Endothelial cell of umbilical vein (primary cell): ENCODE measurements at regions not wholly inside any gene's neighbourhood (a gene's known extent, or its start where the extent isn't known, plus 50 kb on each side); places are given as distances from the start of the nearest gene placed in this dataset.

ENCODE experiments used
- BruUV-seq: library from RNA; stranded (reverse); fragments of 400-500 nt; replicated peaks from 2 replicates; lab custom pipeline; 2021; lab: Mats Ljungman, UMichigan
- CTCF ChIA-PET: fragments of 300-600, 350-600 bp; sonication (Branson Sonifier 250); formaldehyde crosslinking; loops from one replicate; lab custom pipeline; 2021; ENCODE audit warnings: antibody characterized with exemption, inconsistent platforms; lab: Charles Lee
- POLR2A ChIA-PET: fragments of 300-600, 350-600 bp; sonication (Branson Sonifier 250); formaldehyde crosslinking; loops from one replicate; lab custom pipeline; 2021; ENCODE audit warnings: antibody characterized with exemption, inconsistent platforms; lab: Charles Lee
- DNase-seq: peaks from one replicate; pipeline ENCODE4 v3.0.0-alpha.2; 2011; ENCODE audit warnings: low read depth, low spot score
- FAIRE-seq: peaks from 2 replicates; lab custom pipeline; 2011; peaks lifted over from hg19 to GRCh38; lab: Jason Lieb, UNC
- H2AFZ ChIP-seq: 2 replicates; pipeline ENCODE4 v1.6.0; 2012; ENCODE audit warnings: low read depth, low read length, control low read depth, inconsistent platforms
- H3K27ac ChIP-seq: 2 replicates; pipeline ENCODE4 v1.5.1; 2011; ENCODE audit warnings: low read depth, mild to moderate bottlenecking, control low read depth, low read length, moderate library complexity; ENCODE audit not compliant: insufficient read depth
- H3K27me3 ChIP-seq, 2 experiments: 2 replicates each; pipeline versions ENCODE4 v1.6.0 to v1.6.1; 2011; ENCODE audit warnings: low read length in 2 of 2, mixed read lengths in 1 of 2; ENCODE audit not compliant: control insufficient read depth in 2 of 2, insufficient read depth in 2 of 2
- H3K36me3 ChIP-seq, 2 experiments: 2 replicates in 1 of 2; 3 replicates in 1 of 2; pipeline ENCODE4 v1.5.1; 2011; ENCODE audit warnings: low read length in 2 of 2, mild to moderate bottlenecking in 1 of 2, moderate library complexity in 1 of 2; ENCODE audit not compliant: control insufficient read depth in 2 of 2, insufficient read depth in 2 of 2; ENCODE audit errors: extremely low read depth in 1 of 2
- H3K4me1 ChIP-seq: 3 replicates; pipeline ENCODE4 v1.5.1; 2011; ENCODE audit warnings: mild to moderate bottlenecking, low read length; ENCODE audit not compliant: control insufficient read depth, insufficient read depth; ENCODE audit errors: extremely low read depth
- H3K4me2 ChIP-seq: 2 replicates; pipeline ENCODE4 v1.6.1; 2011; ENCODE audit warnings: low read length, control low read depth, mixed read lengths; ENCODE audit not compliant: insufficient read depth
- H3K4me3 ChIP-seq, 3 experiments: fragments of 200-600 bp in 1 of 3; sonication (generic), shearing (Covaris generic) in 1 of 3; replicated peaks in 1 of 3; 2 replicates each; pipeline ENCODE4 v1.5.1; 2011 to 2016; ENCODE audit warnings: control low read depth in 3 of 3, low read length in 3 of 3, mild to moderate bottlenecking in 2 of 3, inconsistent platforms in 1 of 3, low read depth in 1 of 3, moderate library complexity in 1 of 3; ENCODE audit not compliant: insufficient read depth in 1 of 3
- H3K79me2 ChIP-seq: 2 replicates; pipeline ENCODE4 v1.6.0; 2012; ENCODE audit warnings: low read length, inconsistent platforms; ENCODE audit not compliant: control insufficient read depth, insufficient read depth
- H3K9ac ChIP-seq: replicated peaks from 2 replicates; pipeline ENCODE3; 2011; ENCODE audit warnings: low read length, control low read depth; ENCODE audit not compliant: insufficient read depth; ENCODE audit errors: extremely low read depth
- H3K9me1 ChIP-seq: replicated peaks from 3 replicates; pipeline ENCODE4 v1.6.0; 2011; ENCODE audit warnings: mild to moderate bottlenecking, low read length; ENCODE audit not compliant: control insufficient read depth, insufficient read depth; ENCODE audit errors: extremely low read depth
- H3K9me3 ChIP-seq: replicated peaks from 2 replicates; pipeline ENCODE4 v1.5.1; 2012; ENCODE audit warnings: low read length, inconsistent platforms; ENCODE audit not compliant: control insufficient read depth, insufficient read depth
- H4K20me1 ChIP-seq: replicated peaks from 2 replicates; pipeline ENCODE3; 2011; ENCODE audit warnings: mild to moderate bottlenecking, low read length; ENCODE audit not compliant: control insufficient read depth, insufficient read depth; ENCODE audit errors: extremely low read depth
- FOS ChIP-seq: IDR thresholded peaks from 2 replicates; pipeline ENCODE4 v1.6.1; 2011; ENCODE audit warnings: mild to moderate bottlenecking, low read length, moderate library complexity, borderline replicate concordance; ENCODE audit not compliant: insufficient read depth
- GATA2 ChIP-seq: IDR thresholded peaks from 2 replicates; pipeline ENCODE4 v1.7.0; 2011; ENCODE audit warnings: low read depth, mild to moderate bottlenecking, moderate library complexity, mixed read lengths, low read length; ENCODE audit not compliant: insufficient read length, insufficient read depth
- JUN ChIP-seq: IDR thresholded peaks from 2 replicates; pipeline ENCODE4 v1.6.1; 2011; ENCODE audit warnings: borderline replicate concordance, low read depth; ENCODE audit not compliant: insufficient read length, insufficient read depth
- MYC ChIP-seq: IDR thresholded peaks from one replicate; pipeline ENCODE4 v1.6.1; 2011; ENCODE audit warnings: mild to moderate bottlenecking, low read depth, low read length
- POLR2A ChIP-seq: IDR thresholded peaks from 2 replicates; pipeline ENCODE4 v1.6.1; 2012; ENCODE audit warnings: low read depth, mild to moderate bottlenecking, control low read depth, low read length
- POLR2AphosphoS5 ChIP-seq: IDR thresholded peaks from 2 replicates; pipeline ENCODE4 v1.6.1; 2012; ENCODE audit warnings: low read depth, mild to moderate bottlenecking, control low read depth, low read length, moderate library complexity; ENCODE audit not compliant: insufficient read depth
- dilution Hi-C: fragments of 300-500 bp; cut with MboI; formaldehyde crosslinking; loops from one replicate; pipeline ENCODE4 v1.15.0; 2019; ENCODE audit warnings: low sequenced_read_pairs; ENCODE audit not compliant: extremely low pct_ligation_motif_present
- intact Hi-C: fragments of 100-400 bp; cut with micrococcal nuclease; formaldehyde crosslinking; loops from one replicate; pipeline ENCODE4 v1.10.0; 2022
- TF ChIP-seq, protein P1 (sequence below): IDR thresholded peaks from 2 replicates; pipeline ENCODE4 v1.6.1; 2011; ENCODE audit not compliant: insufficient read depth, insufficient read length
- TF ChIP-seq, protein P2 (sequence below), 2 donors: IDR thresholded peaks; 1 replicate in 1 of 2; 2 replicates in 1 of 2; pipeline ENCODE4 v1.5.1; 2011; ENCODE audit warnings: low read length in 2 of 2, mild to moderate bottlenecking in 2 of 2, moderate library complexity in 2 of 2, control low read depth in 1 of 2, inconsistent platforms in 1 of 2, low read depth in 1 of 2; ENCODE audit not compliant: insufficient read depth in 1 of 2; ENCODE audit errors: extremely low read depth in 1 of 2

DNA sequence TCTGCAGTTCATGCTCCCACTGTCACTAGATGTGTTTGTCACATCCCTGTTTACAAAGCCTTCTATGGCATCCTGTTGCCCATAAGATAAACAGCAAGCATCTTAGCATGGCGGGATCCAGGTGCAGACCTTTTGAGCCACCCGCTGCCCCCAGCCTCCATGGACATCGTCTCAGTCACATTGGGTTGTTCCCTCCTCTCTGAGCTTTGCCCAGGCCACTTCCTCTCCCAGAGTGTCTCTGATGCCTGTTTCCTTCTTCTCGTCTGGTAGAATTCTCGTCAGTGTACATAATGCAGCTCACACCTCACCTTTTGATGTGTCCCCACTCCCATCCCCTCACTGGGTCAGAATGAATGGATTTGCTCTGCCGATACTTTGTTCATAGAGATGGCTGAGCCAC, 239.0 kb upstream of the APCDD1 start:
- H3K9ac ChIP-seq: no peak overlapping the region
- no peaks in the 10 kb centered on the region for H3K4me1 ChIP-seq
- ChIA-PET CTCF (no interaction called here), POLR2A (no interaction called here)
- H3K79me2 ChIP-seq: no peaks in the 10 kb centered on the region
- H3K27me3 ChIP-seq: peaks cover 0 to 15% of the 10 kb centered on the region in 2 experiments
- TF ChIP-seq JUN: no peak
- TF ChIP-seq POLR2AphosphoS5: no peak
- no peak for TF ChIP-seq FOS
- TF ChIP-seq, protein P1, sequence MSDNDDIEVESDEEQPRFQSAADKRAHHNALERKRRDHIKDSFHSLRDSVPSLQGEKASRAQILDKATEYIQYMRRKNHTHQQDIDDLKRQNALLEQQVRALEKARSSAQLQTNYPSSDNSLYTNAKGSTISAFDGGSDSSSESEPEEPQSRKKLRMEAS: no peak
- TF ChIP-seq POLR2A: no peak
- dilution Hi-C loops: no loop called here
- no peak overlapping the region for H3K4me2 ChIP-seq
- H3K9me1 ChIP-seq: no peaks in the 10 kb centered on the region
- H2AFZ ChIP-seq: no peak overlapping the region
- H3K9me3 ChIP-seq: no peaks in the 10 kb centered on the region
- no TSS peak for BruUV-seq
- FAIRE-seq: no peak
- intact Hi-C loops: no loop called here
- no peaks in the 10 kb centered on the region for H3K36me3 ChIP-seq
- DNase-seq: no peak
- no peak overlapping the region for H3K4me3 ChIP-seq
- no peak overlapping the region for H3K27ac ChIP-seq
- H4K20me1 ChIP-seq: no peaks in the 10 kb centered on the region

GRCh38 chr18:10216791-10217190, 237.6 kb upstream of the APCDD1 start:
- ChIA-PET POLR2A (no interaction called here), CTCF (no interaction called here)
- H3K9ac ChIP-seq: no peak overlapping the region
- no peaks in the 10 kb centered on the region for H3K9me3 ChIP-seq
- peaks cover 0 to 15% of the 10 kb centered on the region in 2 experiments for H3K27me3 ChIP-seq
- TF ChIP-seq, protein P1: no peak
- TF ChIP-seq, protein P2, sequence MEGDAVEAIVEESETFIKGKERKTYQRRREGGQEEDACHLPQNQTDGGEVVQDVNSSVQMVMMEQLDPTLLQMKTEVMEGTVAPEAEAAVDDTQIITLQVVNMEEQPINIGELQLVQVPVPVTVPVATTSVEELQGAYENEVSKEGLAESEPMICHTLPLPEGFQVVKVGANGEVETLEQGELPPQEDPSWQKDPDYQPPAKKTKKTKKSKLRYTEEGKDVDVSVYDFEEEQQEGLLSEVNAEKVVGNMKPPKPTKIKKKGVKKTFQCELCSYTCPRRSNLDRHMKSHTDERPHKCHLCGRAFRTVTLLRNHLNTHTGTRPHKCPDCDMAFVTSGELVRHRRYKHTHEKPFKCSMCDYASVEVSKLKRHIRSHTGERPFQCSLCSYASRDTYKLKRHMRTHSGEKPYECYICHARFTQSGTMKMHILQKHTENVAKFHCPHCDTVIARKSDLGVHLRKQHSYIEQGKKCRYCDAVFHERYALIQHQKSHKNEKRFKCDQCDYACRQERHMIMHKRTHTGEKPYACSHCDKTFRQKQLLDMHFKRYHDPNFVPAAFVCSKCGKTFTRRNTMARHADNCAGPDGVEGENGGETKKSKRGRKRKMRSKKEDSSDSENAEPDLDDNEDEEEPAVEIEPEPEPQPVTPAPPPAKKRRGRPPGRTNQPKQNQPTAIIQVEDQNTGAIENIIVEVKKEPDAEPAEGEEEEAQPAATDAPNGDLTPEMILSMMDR (IDR thresholded peaks at IDR 0.05; ENCODE audit: extremely low read depth in 1 of 2, insufficient read depth in 1 of 2, low read depth in 1 of 2, low read length in 2 of 2): no peak
- TF ChIP-seq FOS: no peak
- TF ChIP-seq POLR2AphosphoS5: no peak
- TF ChIP-seq MYC: no peak
- no peak for TF ChIP-seq POLR2A
- TF ChIP-seq JUN: no peak
- TF ChIP-seq GATA2: no peak
- DNase-seq: no peak
- dilution Hi-C loops: no loop called here
- H3K36me3 ChIP-seq: no peaks in the 10 kb centered on the region
- H3K4me1 ChIP-seq: no peaks in the 10 kb centered on the region
- H3K4me2 ChIP-seq: no peak overlapping the region
- no peaks in the 10 kb centered on the region for H4K20me1 ChIP-seq
- H3K9me1 ChIP-seq: no peaks in the 10 kb centered on the region
- H3K79me2 ChIP-seq: no peaks in the 10 kb centered on the region
- intact Hi-C loops: no loop called here
- H2AFZ ChIP-seq: no peak overlapping the region
- no TSS peak for BruUV-seq
- no peak for FAIRE-seq
- no peak overlapping the region for H3K4me3 ChIP-seq
- no peak overlapping the region for H3K27ac ChIP-seq
